GM23248 (cell line): ENCODE measurements at regions not wholly inside any gene's neighbourhood (a gene's known extent, or its start where the extent isn't known, plus 50 kb on each side); places are given as distances from the start of the nearest gene placed in this dataset.

Experiments used
- DNase-seq: peaks from one replicate; pipeline ENCODE4 v3.0.0-alpha.2; 2015
- H2AFZ ChIP-seq: fragments of 200-600 bp; sonication (generic); 2 replicates; pipeline ENCODE4 v1.6.1; 2016; ENCODE audit warnings: antibody characterized with exemption
- H3F3A ChIP-seq: fragments of 200-600 bp; sonication (generic); 2 replicates; pipeline ENCODE4 v1.6.1; 2016; ENCODE audit warnings: mild to moderate bottlenecking, antibody characterized with exemption, mixed run types; ENCODE audit not compliant: insufficient read depth
- H3K27ac ChIP-seq: fragments of 200-600 bp; sonication (generic); 2 replicates; pipeline ENCODE4 v1.5.1; 2016; ENCODE audit warnings: mild to moderate bottlenecking
- H3K27me3 ChIP-seq: fragments of 200-600 bp; sonication (generic); replicated peaks from 2 replicates; pipeline ENCODE4 v1.6.1; 2016; ENCODE audit warnings: mild to moderate bottlenecking; ENCODE audit not compliant: insufficient read depth
- H3K36me3 ChIP-seq: fragments of 200-600 bp; sonication (generic); 2 replicates; pipeline ENCODE4 v1.6.1; 2016; ENCODE audit warnings: low read depth, mild to moderate bottlenecking
- H3K4me1 ChIP-seq: fragments of 200-600 bp; sonication (generic); 2 replicates; pipeline ENCODE4 v1.6.1; 2016; ENCODE audit warnings: mild to moderate bottlenecking; ENCODE audit not compliant: insufficient read depth
- H3K4me2 ChIP-seq: fragments of 200-600 bp; sonication (generic); one replicate; pipeline ENCODE4 v1.6.1; 2016; ENCODE audit warnings: mild to moderate bottlenecking; ENCODE audit not compliant: unreplicated experiment
- H3K4me3 ChIP-seq: fragments of 200-600 bp; sonication (generic); 2 replicates; pipeline ENCODE4 v1.5.1; 2016; ENCODE audit warnings: mild to moderate bottlenecking
- H3K79me2 ChIP-seq: fragments of 200-600 bp; sonication (generic); 2 replicates; pipeline ENCODE4 v1.6.1; 2016; ENCODE audit warnings: mild to moderate bottlenecking; ENCODE audit not compliant: insufficient read depth
- H3K9ac ChIP-seq: fragments of 200-600 bp; sonication (generic); 2 replicates; pipeline ENCODE4 v1.6.1; 2016; ENCODE audit warnings: mild to moderate bottlenecking
- H3K9me2 ChIP-seq: fragments of 200-600 bp; sonication (generic); 2 replicates; pipeline ENCODE4 v1.6.1; 2016; ENCODE audit warnings: mixed run types, mild to moderate bottlenecking, moderate library complexity; ENCODE audit not compliant: insufficient read depth
- H3K9me3 ChIP-seq: fragments of 200-600 bp; sonication (generic); one replicate; pipeline ENCODE4 v1.6.1; 2017; ENCODE audit warnings: low read depth
- H4K20me1 ChIP-seq: fragments of 200-600 bp; sonication (generic); 2 replicates; pipeline ENCODE4 v1.6.0; 2016; ENCODE audit not compliant: insufficient read depth
- EZH2 ChIP-seq: fragments of 200-600 bp; sonication (generic); IDR thresholded peaks from 2 replicates; pipeline ENCODE4 v1.6.1; 2018; ENCODE audit warnings: antibody characterized with exemption, mild to moderate bottlenecking; ENCODE audit not compliant: insufficient read depth, poor library complexity, severe bottlenecking
- EZH2phosphoT487 ChIP-seq: fragments of 200-600 bp; sonication (generic); IDR thresholded peaks from 2 replicates; pipeline ENCODE4 v1.6.1; 2018; ENCODE audit warnings: antibody characterized with exemption, moderate library complexity, mild to moderate bottlenecking, low read depth; ENCODE audit not compliant: insufficient read depth
- WGBS, 2 experiments: methylation state at CpG; one replicate each; pipeline ENCODE4 v1.1.6; 2015 to 2017; ENCODE audit warnings: low lambda C conversion rate in 2 of 2, low coverage in 1 of 2; ENCODE audit errors: missing lambda C conversion rate in 2 of 2; 5-methylcytosine and 5-hydroxymethylcytosine counted together
- in situ Hi-C: fragments of 300-500 bp; cut with MboI; formaldehyde crosslinking; loops from 2 replicates; pipeline ENCODE4 v1.15.0; 2020

GRCh38 chr13:81293594-81294164 lies 952.8 kb upstream of the SPRY2 start:
- Histone ChIP-seq H3K9me2 (no peaks in the 10 kb centered on the region), H3K27ac (no peak overlapping the region), H3K4me1 (no peaks in the 10 kb centered on the region), H3K4me2 (no peak overlapping the region), H3F3A (no peaks in the 10 kb centered on the region), H3K9ac (no peak overlapping the region), H2AFZ (no peak overlapping the region), H3K79me2 (no peaks in the 10 kb centered on the region), H3K36me3 (no peaks in the 10 kb centered on the region), H3K27me3 (no peaks in the 10 kb centered on the region), H3K9me3 (no peaks in the 10 kb centered on the region), H3K4me3 (no peak overlapping the region), H4K20me1 (no peaks in the 10 kb centered on the region)
- WGBS, 2 experiments = 5% methylated on average over 2 of the region's 2 CpGs
- no peak for DNase-seq
- in situ Hi-C loops = no loop called here
- TF ChIP-seq EZH2phosphoT487 (no peak), EZH2 (no peak)

- in situ Hi-C loops = no loop called here
- no peak overlapping the region for H3K4me2 ChIP-seq
- H2AFZ ChIP-seq = no peak overlapping the region
- H4K20me1 ChIP-seq = no peaks in the 10 kb centered on the region
- H3K4me3 ChIP-seq = no peak overlapping the region
- DNase-seq = no peak
- no peak overlapping the region for H3K27ac ChIP-seq
- H3K4me1 ChIP-seq = no peaks in the 10 kb centered on the region
- TF ChIP-seq EZH2phosphoT487 = no peak
- TF ChIP-seq EZH2 = no peak
- H3K27me3 ChIP-seq = no peaks in the 10 kb centered on the region
- H3K9ac ChIP-seq = no peak overlapping the region
- H3F3A ChIP-seq = no peaks in the 10 kb centered on the region
- no peaks in the 10 kb centered on the region for H3K9me2 ChIP-seq
- no peaks in the 10 kb centered on the region for H3K79me2 ChIP-seq
- no peaks in the 10 kb centered on the region for H3K9me3 ChIP-seq
- H3K36me3 ChIP-seq = no peaks in the 10 kb centered on the region
These were observed 942.6 kb upstream of the SPRY2 start for GRCh38 chr13:81283561-81283960.

GRCh38 chr13:81283062-81283461 lies 942.1 kb upstream of the SPRY2 start:
- Histone ChIP-seq H3K9ac (no peak overlapping the region), H3K27ac (no peak overlapping the region), H3K4me3 (no peak overlapping the region), H3F3A (no peaks in the 10 kb centered on the region), H3K79me2 (no peaks in the 10 kb centered on the region), H3K9me3 (no peaks in the 10 kb centered on the region), H3K36me3 (no peaks in the 10 kb centered on the region), H3K9me2 (no peaks in the 10 kb centered on the region), H2AFZ (no peak overlapping the region), H3K4me2 (no peak overlapping the region), H3K27me3 (no peaks in the 10 kb centered on the region), H3K4me1 (no peaks in the 10 kb centered on the region), H4K20me1 (no peaks in the 10 kb centered on the region)
- no peak for TF ChIP-seq EZH2
- no peak for TF ChIP-seq EZH2phosphoT487
- 43 to 50% methylated on average over 2 of the region's 2 CpGs for WGBS, 2 experiments
- DNase-seq = no peak
- in situ Hi-C loops = no loop called here

- Histone ChIP-seq H3K79me2 (no peaks in the 10 kb centered on the region), H4K20me1 (no peaks in the 10 kb centered on the region), H3K4me3 (no peak overlapping the region), H3K4me2 (no peak overlapping the region), H3K4me1 (no peaks in the 10 kb centered on the region), H2AFZ (no peak overlapping the region), H3K9ac (no peak overlapping the region), H3K36me3 (no peaks in the 10 kb centered on the region), H3K27ac (no peak overlapping the region), H3F3A (no peaks in the 10 kb centered on the region), H3K9me3 (peaks cover 6% of the 10 kb centered on the region), H3K27me3 (no peaks in the 10 kb centered on the region), H3K9me2 (no peaks in the 10 kb centered on the region)
- no peak for DNase-seq
- in situ Hi-C loops = no loop called here
- 34 to 37% methylated on average over 8 of the region's 8 CpGs for WGBS, 2 experiments
- TF ChIP-seq EZH2 = no peak
- TF ChIP-seq EZH2phosphoT487 = no peak
These were observed 934.8 kb upstream of the SPRY2 start for GRCh38 chr13:81275666-81276258.

GRCh38 chr13:81247711-81248110 lies 906.8 kb upstream of the SPRY2 start:
- in situ Hi-C loops = no loop called here
- no peaks in the 10 kb centered on the region for H3F3A ChIP-seq
- H3K79me2 ChIP-seq = no peaks in the 10 kb centered on the region
- WGBS, 2 experiments = 54 to 66% methylated on average over 2 of the region's 2 CpGs
- H3K9ac ChIP-seq = no peak overlapping the region
- no peak overlapping the region for H3K4me2 ChIP-seq
- no peaks in the 10 kb centered on the region for H3K36me3 ChIP-seq
- TF ChIP-seq EZH2 (no peak), EZH2phosphoT487 (no peak)
- DNase-seq = no peak
- H4K20me1 ChIP-seq = no peaks in the 10 kb centered on the region
- no peak overlapping the region for H3K27ac ChIP-seq
- no peak overlapping the region for H3K4me3 ChIP-seq
- no peaks in the 10 kb centered on the region for H3K9me2 ChIP-seq
- no peaks in the 10 kb centered on the region for H3K4me1 ChIP-seq
- H3K27me3 ChIP-seq = no peaks in the 10 kb centered on the region
- H3K9me3 ChIP-seq = no peaks in the 10 kb centered on the region
- no peak overlapping the region for H2AFZ ChIP-seq
